ENCODE measurements at regions not wholly inside any gene's neighbourhood (a gene's known extent, or its start where the extent isn't known, plus 50 kb on each side); places are given as distances from the start of the nearest gene placed in this dataset.

DNA sequence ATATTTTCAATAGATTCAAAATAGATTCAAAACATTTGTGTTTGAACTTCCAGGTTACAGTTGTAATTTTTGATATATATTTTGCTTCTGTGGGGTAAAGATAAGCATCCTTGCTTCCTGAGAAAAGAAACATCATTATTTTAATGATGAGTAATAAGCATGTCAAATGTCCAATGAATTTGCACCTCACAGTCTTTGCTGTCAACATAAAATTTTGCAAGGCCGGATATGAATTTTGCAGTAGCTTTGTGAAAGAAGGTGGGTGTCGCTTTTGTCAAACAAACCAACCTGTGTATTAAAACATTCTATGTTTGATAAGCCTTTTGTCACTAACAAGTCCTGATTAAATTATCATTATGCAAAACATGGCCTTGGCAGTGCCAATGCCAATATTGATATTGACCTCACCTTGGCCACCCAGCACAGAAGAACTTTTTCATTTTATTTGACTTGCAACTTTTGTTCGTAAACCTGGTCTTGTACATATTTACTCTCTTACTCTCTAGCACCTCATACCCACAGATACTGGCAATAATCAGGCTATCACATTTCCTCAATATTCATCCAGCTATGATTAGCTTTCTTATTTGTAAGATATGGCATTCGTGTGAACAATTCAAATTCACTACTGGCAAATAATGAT lies 645.0 kb upstream of the KLF4 start:
- TF ChIP-seq, protein P1, sequence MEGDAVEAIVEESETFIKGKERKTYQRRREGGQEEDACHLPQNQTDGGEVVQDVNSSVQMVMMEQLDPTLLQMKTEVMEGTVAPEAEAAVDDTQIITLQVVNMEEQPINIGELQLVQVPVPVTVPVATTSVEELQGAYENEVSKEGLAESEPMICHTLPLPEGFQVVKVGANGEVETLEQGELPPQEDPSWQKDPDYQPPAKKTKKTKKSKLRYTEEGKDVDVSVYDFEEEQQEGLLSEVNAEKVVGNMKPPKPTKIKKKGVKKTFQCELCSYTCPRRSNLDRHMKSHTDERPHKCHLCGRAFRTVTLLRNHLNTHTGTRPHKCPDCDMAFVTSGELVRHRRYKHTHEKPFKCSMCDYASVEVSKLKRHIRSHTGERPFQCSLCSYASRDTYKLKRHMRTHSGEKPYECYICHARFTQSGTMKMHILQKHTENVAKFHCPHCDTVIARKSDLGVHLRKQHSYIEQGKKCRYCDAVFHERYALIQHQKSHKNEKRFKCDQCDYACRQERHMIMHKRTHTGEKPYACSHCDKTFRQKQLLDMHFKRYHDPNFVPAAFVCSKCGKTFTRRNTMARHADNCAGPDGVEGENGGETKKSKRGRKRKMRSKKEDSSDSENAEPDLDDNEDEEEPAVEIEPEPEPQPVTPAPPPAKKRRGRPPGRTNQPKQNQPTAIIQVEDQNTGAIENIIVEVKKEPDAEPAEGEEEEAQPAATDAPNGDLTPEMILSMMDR (conservative IDR thresholded peaks at IDR 0.05) = no peak
- Mint-ChIP-seq H3K9me3 (no peaks in the 10 kb centered on the region), H3K36me3 (ENCODE audit: low read depth) (no peaks in the 10 kb centered on the region), H3K4me3 (no peak overlapping the region), H3K4me1 (no peaks in the 10 kb centered on the region), H3K27me3 (ENCODE audit: low read depth) (no peaks in the 10 kb centered on the region), H3K27ac (ENCODE audit: unreplicated experiment) (no peak overlapping the region)
- DNase-seq (ENCODE audit: low read depth, low spot score) = no peak

- Mint-ChIP-seq H3K4me1 (no peaks in the 10 kb centered on the region), H3K27me3 (ENCODE audit: low read depth) (no peaks in the 10 kb centered on the region), H3K27ac (ENCODE audit: unreplicated experiment) (no peak overlapping the region), H3K4me3 (no peak overlapping the region), H3K36me3 (ENCODE audit: low read depth) (no peaks in the 10 kb centered on the region), H3K9me3 (no peaks in the 10 kb centered on the region)
- no peak for DNase-seq (ENCODE audit: low read depth, low spot score)
- TF ChIP-seq, protein P1 (conservative IDR thresholded peaks at IDR 0.05) = no peak
These were observed 644.1 kb upstream of the KLF4 start for GRCh38 chr9:108133680-108134079.

DNA sequence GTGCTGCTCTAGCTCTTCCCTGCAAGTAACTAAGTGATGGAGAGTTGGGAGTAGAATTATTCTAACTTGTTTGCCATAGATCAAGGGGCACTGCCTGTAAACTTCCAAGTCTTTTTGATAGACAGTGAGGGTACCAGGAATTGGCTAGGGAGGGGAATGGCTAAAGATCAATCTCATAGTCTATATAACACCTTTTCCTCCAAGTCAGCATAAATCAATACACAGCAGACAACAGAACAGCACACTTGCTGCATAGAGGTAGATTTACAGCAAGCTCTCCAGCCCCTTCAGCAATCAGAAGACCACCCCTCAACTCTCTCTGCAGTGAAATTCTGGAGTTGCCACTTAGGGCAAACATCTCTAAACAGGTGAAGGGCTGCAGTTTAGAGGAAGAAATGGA lies 643.5 kb upstream of the KLF4 start:
- H3K4me1 Mint-ChIP-seq = no peaks in the 10 kb centered on the region
- H3K4me3 Mint-ChIP-seq = no peak overlapping the region
- H3K27ac Mint-ChIP-seq (ENCODE audit: unreplicated experiment) = no peak overlapping the region
- no peaks in the 10 kb centered on the region for H3K9me3 Mint-ChIP-seq
- no peak for DNase-seq (ENCODE audit: low read depth, low spot score)
- TF ChIP-seq, protein P1 (conservative IDR thresholded peaks at IDR 0.05) = no peak
- no peaks in the 10 kb centered on the region for H3K36me3 Mint-ChIP-seq (ENCODE audit: low read depth)
- no peaks in the 10 kb centered on the region for H3K27me3 Mint-ChIP-seq (ENCODE audit: low read depth)

DNA sequence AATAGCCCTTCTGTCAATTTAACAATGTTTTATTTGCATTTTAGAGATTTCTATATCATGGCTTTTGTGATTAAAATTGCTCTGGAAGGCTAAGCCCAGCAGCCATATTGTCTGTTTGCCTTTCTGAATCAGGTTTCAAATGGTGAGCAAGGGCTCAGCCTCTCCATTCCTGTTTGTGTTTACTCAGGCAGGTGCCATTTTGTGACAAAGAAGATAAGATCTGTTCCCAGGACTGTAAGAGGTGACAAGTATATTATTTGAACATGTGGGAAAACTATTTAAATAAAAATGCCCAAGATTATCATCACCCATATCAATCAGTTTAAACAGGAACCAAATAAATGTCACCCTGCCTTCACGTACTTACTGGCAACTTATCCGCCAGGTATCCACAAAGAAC lies 641.3 kb upstream of the KLF4 start:
- Mint-ChIP-seq H3K27me3 (ENCODE audit: low read depth) (no peaks in the 10 kb centered on the region), H3K4me1 (no peaks in the 10 kb centered on the region), H3K27ac (ENCODE audit: unreplicated experiment) (no peak overlapping the region), H3K9me3 (no peaks in the 10 kb centered on the region), H3K4me3 (no peak overlapping the region), H3K36me3 (ENCODE audit: low read depth) (no peaks in the 10 kb centered on the region)
- TF ChIP-seq, protein P1 (conservative IDR thresholded peaks at IDR 0.05) = no peak
- DNase-seq (ENCODE audit: low read depth, low spot score) = no peak

DNA sequence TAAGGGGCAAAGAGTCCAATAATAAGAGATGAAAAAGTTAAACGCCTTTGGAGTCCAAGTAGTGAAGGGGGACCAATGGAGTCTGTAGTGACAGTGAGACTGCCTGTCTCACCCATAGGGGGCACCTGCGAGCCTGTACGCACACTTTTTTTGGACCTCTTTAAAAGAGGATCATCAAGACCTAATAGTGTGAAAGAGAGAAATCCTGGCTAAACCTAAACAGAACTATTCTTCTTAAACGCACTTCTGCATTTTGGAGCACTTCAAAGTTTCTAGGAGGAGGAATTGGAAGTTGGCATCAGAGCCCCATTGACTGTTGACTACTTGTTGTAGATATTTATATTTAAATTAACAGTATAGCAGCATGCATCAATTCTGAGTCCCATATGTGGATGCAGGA lies 636.1 kb upstream of the KLF4 start:
- no peaks in the 10 kb centered on the region for H3K27me3 Mint-ChIP-seq (ENCODE audit: low read depth)
- TF ChIP-seq, protein P1 (conservative IDR thresholded peaks at IDR 0.05) = peak; percentile 42
- no peaks in the 10 kb centered on the region for H3K36me3 Mint-ChIP-seq (ENCODE audit: low read depth)
- no peaks in the 10 kb centered on the region for H3K4me1 Mint-ChIP-seq
- DNase-seq (ENCODE audit: low read depth, low spot score) = no peak
- H3K27ac Mint-ChIP-seq (ENCODE audit: unreplicated experiment) = no peak overlapping the region
- H3K4me3 Mint-ChIP-seq = no peak overlapping the region
- H3K9me3 Mint-ChIP-seq = peaks cover 8% of the 10 kb centered on the region

All from neural crest cell (in vitro differentiated cells).